T-cell (primary cell): ENCODE measurements at regions not wholly inside any gene's neighbourhood (a gene's known extent, or its start where the extent isn't known, plus 50 kb on each side); places are given as distances from the start of the nearest gene placed in this dataset.

Experiments
- ATAC-seq, 4 experiments: fragments of 200-7000 bp in 3 of 4; fragments of 150-1000 bp in 1 of 4; cut with Tn5 transposase; replicated peaks in 1 of 4; 1 replicate in 3 of 4; 2 replicates in 1 of 4; pipeline ENCODE4 v1.10.0; 2021; ENCODE audit warnings: moderate library complexity in 3 of 4, mild to moderate bottlenecking in 2 of 4, moderate number of reproducible peaks in 1 of 4
- CTCF ChIA-PET, 2 donors: fragments of 300-600 bp; sonication (Branson Sonifier 250); formaldehyde crosslinking; loops; one replicate each; lab custom pipeline; 2022; ENCODE audit warnings: antibody characterized with exemption in 2 of 2; lab: Charles Lee
- POLR2A ChIA-PET, 2 donors: fragments of 300-600 bp; sonication (Branson Sonifier 250); formaldehyde crosslinking; loops; one replicate each; lab custom pipeline; 2022; ENCODE audit warnings: antibody characterized with exemption in 2 of 2; lab: Charles Lee
- DNase-seq, 35 experiments: peaks; one replicate each; pipeline versions ENCODE4 v3.0.0 to v3.0.0-alpha.2; 2013 to 2023
- H3K27ac ChIP-seq: one replicate; pipeline ENCODE4 v1.5.1; 2013; ENCODE audit warnings: low read length
- H3K27me3 ChIP-seq, 2 experiments: replicated peaks in 1 of 2; 1 replicate in 1 of 2; 2 replicates in 1 of 2; pipeline versions ENCODE4 v1.6.1 to v1.7.0; 2013; ENCODE audit warnings: low read length in 1 of 2, mixed read lengths in 1 of 2; ENCODE audit not compliant: control insufficient read depth in 2 of 2, insufficient read depth in 2 of 2; ENCODE audit errors: extremely low read depth in 1 of 2
- H3K36me3 ChIP-seq, 2 donors: 1 replicate in 1 of 2; 2 replicates in 1 of 2; pipeline versions ENCODE4 v1.6.1 to v1.7.0; 2013; ENCODE audit warnings: low read length in 1 of 2; ENCODE audit not compliant: control insufficient read depth in 2 of 2, insufficient read depth in 1 of 2; ENCODE audit errors: extremely low read depth in 1 of 2
- H3K4me1 ChIP-seq, 2 experiments: 1 replicate in 1 of 2; 2 replicates in 1 of 2; pipeline versions ENCODE4 v1.6.1 to v1.7.0; 2013; ENCODE audit warnings: low read length in 2 of 2, mixed read lengths in 1 of 2; ENCODE audit not compliant: insufficient read depth in 2 of 2, control insufficient read depth in 1 of 2; ENCODE audit errors: extremely low read depth in 1 of 2
- H3K4me3 ChIP-seq, 2 donors: 1 replicate in 1 of 2; 2 replicates in 1 of 2; pipeline versions ENCODE4 v1.5.1 to v1.7.0; 2013; ENCODE audit warnings: mild to moderate bottlenecking in 2 of 2, low read length in 1 of 2, moderate library complexity in 1 of 2; ENCODE audit not compliant: control insufficient read depth in 1 of 2; ENCODE audit errors: extremely low read depth in 1 of 2
- H3K9me3 ChIP-seq: 2 replicates; pipeline ENCODE4 v1.7.0; 2013
- H3K27ac Mint-ChIP-seq, 2 donors: one replicate each; pipeline ENCODE4 v1.8.0; 2020 to 2021; ENCODE audit warnings: mild to moderate bottlenecking in 2 of 2, mixed read lengths in 2 of 2
- H3K27me3 Mint-ChIP-seq, 2 donors: one replicate each; pipeline ENCODE4 v1.8.0; 2021 to 2022; ENCODE audit warnings: mixed read lengths in 2 of 2
- H3K36me3 Mint-ChIP-seq: one replicate; pipeline ENCODE4 v1.8.0; 2021; ENCODE audit warnings: mixed read lengths
- H3K4me1 Mint-ChIP-seq, 3 donors: one replicate each; pipeline ENCODE4 v1.8.0; 2020 to 2022; ENCODE audit warnings: mixed read lengths in 3 of 3, mild to moderate bottlenecking in 1 of 3
- H3K4me3 Mint-ChIP-seq, 3 donors: one replicate each; pipeline ENCODE4 v1.8.0; 2020 to 2022; ENCODE audit warnings: mild to moderate bottlenecking in 3 of 3, mixed read lengths in 3 of 3, moderate library complexity in 3 of 3
- H3K9me3 Mint-ChIP-seq, 3 donors: one replicate each; pipeline ENCODE4 v1.8.0; 2020 to 2022; ENCODE audit warnings: mixed read lengths in 3 of 3
- WGBS: methylation state at CpG from one replicate; pipeline ENCODE4 v1.1.5; 2013; ENCODE audit warnings: missing lambda C conversion rate; ENCODE audit not compliant: insufficient coverage; 5-methylcytosine and 5-hydroxymethylcytosine counted together

GRCh38 chr16:64638766-64639165, 483.1 kb downstream of the CDH11 start:
- ATAC-seq: no peak
- H3K27me3 Mint-ChIP-seq: no peaks in the 10 kb centered on the region
- H3K9me3 ChIP-seq: no peaks in the 10 kb centered on the region
- POLR2A ChIA-PET: no interaction called here
- no peak for DNase-seq
- H3K36me3 ChIP-seq: no peaks in the 10 kb centered on the region
- no peak overlapping the region for H3K27ac Mint-ChIP-seq
- H3K4me1 Mint-ChIP-seq: no peaks in the 10 kb centered on the region
- no CpG with 5 or more reads among the region's 2 CpGs for WGBS
- no peaks in the 10 kb centered on the region for H3K27me3 ChIP-seq
- no peak overlapping the region for H3K4me3 ChIP-seq
- no peaks in the 10 kb centered on the region for H3K36me3 Mint-ChIP-seq
- no peak overlapping the region for H3K4me3 Mint-ChIP-seq
- CTCF ChIA-PET: no interaction called here
- no peak overlapping the region for H3K27ac ChIP-seq
- no peaks in the 10 kb centered on the region for H3K4me1 ChIP-seq
- peaks cover 8 to 15% (median 13%) of the 10 kb centered on the region in 3 donors for H3K9me3 Mint-ChIP-seq

- Histone ChIP-seq H3K27ac (no peak overlapping the region), H3K36me3 (no peaks in the 10 kb centered on the region), H3K4me1 (no peaks in the 10 kb centered on the region), H3K4me3 (no peak overlapping the region), H3K27me3 (no peaks in the 10 kb centered on the region), H3K9me3 (no peaks in the 10 kb centered on the region)
- no peaks in the 10 kb centered on the region for H3K4me1 Mint-ChIP-seq
- no peaks in the 10 kb centered on the region for H3K27me3 Mint-ChIP-seq
- no peak overlapping the region for H3K4me3 Mint-ChIP-seq
- 75% methylated on average over 1 of the region's 2 CpGs for WGBS
- no peak for ATAC-seq
- ChIA-PET POLR2A (no interaction called here), CTCF (no interaction called here)
- no peaks in the 10 kb centered on the region for H3K36me3 Mint-ChIP-seq
- peaks cover 11 to 17% (median 11%) of the 10 kb centered on the region in 3 donors for H3K9me3 Mint-ChIP-seq
- DNase-seq: no peak
- no peak overlapping the region for H3K27ac Mint-ChIP-seq
Observed at GRCh38 chr16:64629622-64630021, 492.2 kb downstream of the CDH11 start.

GRCh38 chr16:64627781-64628180, 494.1 kb downstream of the CDH11 start:
- H3K36me3 ChIP-seq: no peaks in the 10 kb centered on the region
- H3K27me3 Mint-ChIP-seq: no peaks in the 10 kb centered on the region
- ChIA-PET POLR2A (no interaction called here), CTCF (no interaction called here)
- no peak overlapping the region for H3K27ac Mint-ChIP-seq
- 69% methylated on average over 6 of the region's 7 CpGs for WGBS
- H3K4me3 ChIP-seq: no peak overlapping the region
- H3K4me1 Mint-ChIP-seq: no peaks in the 10 kb centered on the region
- DNase-seq (no peak), ATAC-seq (no peak)
- peaks cover 11 to 15% (median 12%) of the 10 kb centered on the region in 3 donors for H3K9me3 Mint-ChIP-seq
- H3K9me3 ChIP-seq: no peaks in the 10 kb centered on the region
- no peaks in the 10 kb centered on the region for H3K4me1 ChIP-seq
- no peak overlapping the region for H3K27ac ChIP-seq
- no peaks in the 10 kb centered on the region for H3K36me3 Mint-ChIP-seq
- no peaks in the 10 kb centered on the region for H3K27me3 ChIP-seq
- H3K4me3 Mint-ChIP-seq: no peak overlapping the region

- ChIA-PET CTCF (no interaction called here), POLR2A (no interaction called here)
- H3K4me1 Mint-ChIP-seq: no peaks in the 10 kb centered on the region
- H3K9me3 Mint-ChIP-seq: peaks cover 13 to 17% (median 17%) of the 10 kb centered on the region in 3 donors
- H3K9me3 ChIP-seq: no peaks in the 10 kb centered on the region
- H3K27me3 Mint-ChIP-seq: no peaks in the 10 kb centered on the region
- DNase-seq (no peak), ATAC-seq (no peak)
- WGBS: 60% methylated on average over 1 of the region's 4 CpGs
- no peak overlapping the region for H3K4me3 Mint-ChIP-seq
- H3K4me3 ChIP-seq: no peak overlapping the region
- no peaks in the 10 kb centered on the region for H3K36me3 ChIP-seq
- no peak overlapping the region for H3K27ac ChIP-seq
- no peak overlapping the region for H3K27ac Mint-ChIP-seq
- no peaks in the 10 kb centered on the region for H3K27me3 ChIP-seq
- no peaks in the 10 kb centered on the region for H3K36me3 Mint-ChIP-seq
- no peaks in the 10 kb centered on the region for H3K4me1 ChIP-seq
Observed at GRCh38 chr16:64627288-64627687, 494.6 kb downstream of the CDH11 start.

- Histone ChIP-seq H3K4me1 (no peaks in the 10 kb centered on the region), H3K9me3 (no peaks in the 10 kb centered on the region), H3K27ac (no peak overlapping the region), H3K36me3 (no peaks in the 10 kb centered on the region), H3K27me3 (no peaks in the 10 kb centered on the region), H3K4me3 (no peak overlapping the region)
- ChIA-PET CTCF (no interaction called here), POLR2A (no interaction called here)
- Mint-ChIP-seq H3K36me3 (no peaks in the 10 kb centered on the region), H3K4me1 (no peaks in the 10 kb centered on the region), H3K4me3 (no peak overlapping the region), H3K27ac (no peak overlapping the region), H3K9me3 (peaks cover 17 to 22% (median 21%) of the 10 kb centered on the region in 3 donors), H3K27me3 (no peaks in the 10 kb centered on the region)
- 90% methylated on average over 2 of the region's 2 CpGs for WGBS
- DNase-seq: no peak
- ATAC-seq: no peak
Observed at GRCh38 chr16:64626776-64627175, 495.1 kb downstream of the CDH11 start.

- no peak overlapping the region for H3K4me3 ChIP-seq
- H3K27ac ChIP-seq: no peak overlapping the region
- Mint-ChIP-seq H3K9me3 (peaks cover 23 to 53% (median 23%) of the 10 kb centered on the region in 3 donors), H3K4me1 (no peaks in the 10 kb centered on the region), H3K27ac (no peak overlapping the region), H3K27me3 (no peaks in the 10 kb centered on the region), H3K36me3 (no peaks in the 10 kb centered on the region), H3K4me3 (no peak overlapping the region)
- no CpG with 5 or more reads among the region's 1 CpG for WGBS
- ATAC-seq: no peak
- POLR2A ChIA-PET: no interaction called here
- H3K9me3 ChIP-seq: no peaks in the 10 kb centered on the region
- H3K27me3 ChIP-seq: no peaks in the 10 kb centered on the region
- DNase-seq: no peak
- CTCF ChIA-PET: no interaction called here
- no peaks in the 10 kb centered on the region for H3K4me1 ChIP-seq
- no peaks in the 10 kb centered on the region for H3K36me3 ChIP-seq
Observed at GRCh38 chr16:64621616-64622015, 500.2 kb downstream of the CDH11 start.

GRCh38 chr16:64617836-64618476, 503.9 kb downstream of the CDH11 start:
- H3K27ac Mint-ChIP-seq: no peak overlapping the region
- Histone ChIP-seq H3K27me3 (no peaks in the 10 kb centered on the region), H3K9me3 (no peaks in the 10 kb centered on the region), H3K4me3 (no peak overlapping the region), H3K4me1 (no peaks in the 10 kb centered on the region), H3K36me3 (no peaks in the 10 kb centered on the region), H3K27ac (no peak overlapping the region)
- no peaks in the 10 kb centered on the region for H3K27me3 Mint-ChIP-seq
- ChIA-PET CTCF (no interaction called here), POLR2A (no interaction called here)
- DNase-seq (no peak), ATAC-seq (no peak)
- peaks cover 34 to 63% (median 36%) of the 10 kb centered on the region in 3 donors for H3K9me3 Mint-ChIP-seq
- no peak overlapping the region for H3K4me3 Mint-ChIP-seq
- no CpG with 5 or more reads among the region's 1 CpG for WGBS
- no peaks in the 10 kb centered on the region for H3K36me3 Mint-ChIP-seq
- no peaks in the 10 kb centered on the region for H3K4me1 Mint-ChIP-seq
